HG02588 (cell line): ENCODE measurements at regions not wholly inside any gene's neighbourhood (a gene's known extent, or its start where the extent isn't known, plus 50 kb on each side); places are given as distances from the start of the nearest gene placed in this dataset.

Experiments used
- ATAC-seq: cut with Tn5 transposase; IDR thresholded peaks from one replicate; pipeline ENCODE4 v1.9.1; 2021; ENCODE audit warnings: mild to moderate bottlenecking, moderate library complexity; ENCODE audit not compliant: unreplicated experiment

DNA sequence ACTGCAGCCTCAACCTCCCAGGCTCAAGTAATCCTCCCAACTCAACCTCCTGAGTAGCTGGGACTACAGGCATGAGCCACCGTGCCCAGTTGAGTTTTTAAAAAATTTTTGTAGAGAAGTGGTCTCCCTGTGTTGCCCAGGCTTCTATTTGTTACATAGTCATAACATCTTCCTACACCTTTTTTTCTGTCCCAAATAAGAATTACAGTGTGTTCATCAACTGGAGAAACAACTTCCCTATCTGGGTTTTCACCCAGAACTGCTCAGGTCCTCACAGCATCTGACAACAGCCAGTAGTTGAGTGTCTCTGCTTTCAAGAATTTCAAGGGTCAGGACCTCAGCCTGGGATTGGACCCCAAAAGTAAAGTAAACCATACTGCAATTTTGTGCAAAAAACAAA, 235.2 kb upstream of the AMIGO2 start:
- no peak for ATAC-seq

DNA sequence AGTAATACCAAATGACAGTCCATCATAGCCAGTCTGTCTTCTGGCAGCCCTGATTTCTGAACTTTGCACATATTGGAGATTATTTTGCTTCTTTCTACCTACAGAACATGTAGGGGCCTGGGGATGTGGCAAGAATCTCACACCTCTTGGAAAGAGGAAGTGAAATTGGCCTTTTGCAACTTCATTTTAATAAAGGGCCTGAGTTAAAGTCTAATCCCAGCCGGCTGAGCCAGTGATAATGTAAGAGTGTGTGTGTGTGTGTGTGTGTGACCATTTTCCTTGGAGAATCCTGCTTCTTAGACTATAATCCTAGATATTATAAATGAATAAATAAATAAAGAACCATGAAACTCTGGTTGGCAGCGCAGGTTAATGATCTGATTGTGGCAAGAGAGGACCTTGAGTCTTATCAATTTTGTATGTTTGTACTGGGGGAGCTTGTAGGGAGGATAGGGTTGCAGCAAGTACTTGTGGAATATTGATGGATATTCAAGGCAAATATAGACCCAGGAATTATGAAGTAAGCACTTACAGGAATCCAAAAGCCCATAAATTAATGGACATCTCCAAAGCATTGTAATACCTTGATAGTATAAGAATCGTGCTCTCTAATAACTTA, 233.2 kb upstream of the AMIGO2 start:
- ATAC-seq = peak; percentile 90

DNA sequence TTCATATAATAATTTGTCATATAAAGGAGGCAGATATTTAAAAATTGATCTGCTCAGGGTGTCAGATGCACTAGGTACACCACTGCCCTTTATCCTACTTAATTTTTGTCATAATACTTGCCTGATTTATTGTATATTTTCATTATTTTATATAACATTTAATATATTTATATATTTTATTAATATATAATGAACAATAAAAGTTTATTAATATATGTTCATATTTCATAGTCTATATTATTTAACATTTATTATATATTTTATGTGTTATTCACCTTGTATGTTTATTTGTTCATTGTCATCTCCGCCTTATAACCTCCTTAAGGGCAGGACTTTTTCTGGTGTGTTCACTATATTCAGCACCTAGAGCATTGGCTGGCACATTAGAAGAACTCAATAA, 232.4 kb upstream of the AMIGO2 start:
- ATAC-seq = no peak

DNA sequence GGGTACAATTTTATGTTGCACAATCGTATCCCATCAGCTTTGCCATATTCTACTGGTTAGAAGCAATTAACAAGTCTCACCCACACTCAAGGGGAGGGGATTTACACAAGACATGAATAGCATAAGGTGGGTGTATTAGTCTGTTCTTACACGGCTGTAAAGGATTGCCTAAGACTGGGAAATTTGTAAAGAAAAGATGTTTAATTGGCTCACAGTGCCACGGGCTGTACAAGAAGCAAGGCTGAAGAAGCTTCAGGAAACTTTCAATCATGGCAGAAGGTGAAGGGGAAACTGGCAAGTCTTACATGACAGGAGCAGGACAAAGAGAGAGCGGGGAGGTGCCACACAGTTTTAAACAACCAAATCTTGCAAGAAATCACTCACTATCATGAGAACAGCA, 231.8 kb upstream of the AMIGO2 start:
- no peak for ATAC-seq

DNA sequence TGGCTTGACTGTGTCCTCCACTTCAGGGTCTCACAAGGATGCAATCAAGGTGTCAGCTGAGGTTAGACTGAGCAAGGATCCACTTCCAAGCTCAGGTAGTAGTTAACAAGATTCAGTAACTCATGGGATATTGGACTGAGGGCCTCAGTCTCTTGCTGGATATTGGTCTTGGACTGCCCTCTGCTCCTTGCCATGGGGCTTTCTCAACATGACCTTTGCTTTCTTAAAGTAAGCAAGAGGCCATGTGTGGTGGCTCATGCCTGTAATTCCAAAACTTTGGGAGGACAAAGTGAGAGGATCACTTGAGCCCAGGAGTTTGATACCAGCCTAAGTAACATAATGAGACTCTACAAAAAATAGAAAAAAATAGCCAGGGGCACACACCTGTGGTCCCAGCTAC, 231.3 kb upstream of the AMIGO2 start:
- no peak for ATAC-seq

DNA sequence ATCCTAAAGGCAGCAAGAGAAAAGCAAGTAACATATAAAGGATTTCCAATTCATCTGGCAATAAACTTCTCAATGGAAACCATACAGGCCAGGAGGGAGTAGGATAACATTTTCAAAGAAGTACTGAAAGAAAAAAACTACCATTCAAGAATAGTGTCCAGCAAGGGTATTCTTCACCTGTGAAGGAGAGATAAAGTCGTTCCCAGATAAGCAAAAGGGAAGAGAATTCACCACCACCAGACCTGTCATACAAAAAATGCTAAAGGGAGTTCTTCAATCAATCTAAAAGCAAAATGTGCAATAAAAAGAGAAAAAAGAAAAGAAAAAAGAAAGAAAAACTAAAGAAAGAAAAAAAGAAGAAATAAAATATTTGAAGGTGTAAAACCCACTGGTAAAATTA, 228.9 kb upstream of the AMIGO2 start:
- ATAC-seq = no peak

DNA sequence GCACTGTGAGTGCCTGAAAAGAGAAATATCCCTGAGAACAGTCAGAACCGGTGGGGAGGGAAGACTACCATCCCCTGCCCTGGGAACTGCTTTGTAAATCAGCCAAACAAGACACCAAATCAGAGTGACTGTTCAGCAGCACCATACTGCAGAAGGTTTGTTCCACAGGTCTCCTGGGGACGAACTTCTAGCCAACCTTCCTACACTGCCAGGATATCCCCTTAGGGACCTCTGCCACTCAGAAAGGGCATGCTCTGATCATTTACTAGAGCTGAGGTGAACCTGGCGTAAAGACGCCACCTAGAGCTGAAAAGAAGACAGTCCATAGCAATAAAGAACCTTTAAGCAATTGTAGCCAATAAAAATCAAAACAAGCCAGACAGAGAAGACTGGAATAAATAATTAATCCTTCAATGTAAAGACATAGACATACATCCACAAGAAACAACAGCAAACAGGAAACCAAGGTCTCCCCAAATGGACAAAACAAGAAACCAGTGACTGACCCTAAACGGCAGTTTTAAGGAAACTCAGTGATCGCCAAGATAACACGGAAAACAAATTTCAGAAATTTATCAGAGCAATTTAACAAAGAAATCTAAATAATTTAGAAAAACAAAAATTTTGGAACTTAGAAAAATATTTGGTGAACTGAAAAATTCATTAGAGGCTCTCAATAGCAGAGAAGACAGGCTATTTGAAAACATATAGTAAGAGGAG, 228.1 kb upstream of the AMIGO2 start:
- peak; percentile 86 for ATAC-seq

DNA sequence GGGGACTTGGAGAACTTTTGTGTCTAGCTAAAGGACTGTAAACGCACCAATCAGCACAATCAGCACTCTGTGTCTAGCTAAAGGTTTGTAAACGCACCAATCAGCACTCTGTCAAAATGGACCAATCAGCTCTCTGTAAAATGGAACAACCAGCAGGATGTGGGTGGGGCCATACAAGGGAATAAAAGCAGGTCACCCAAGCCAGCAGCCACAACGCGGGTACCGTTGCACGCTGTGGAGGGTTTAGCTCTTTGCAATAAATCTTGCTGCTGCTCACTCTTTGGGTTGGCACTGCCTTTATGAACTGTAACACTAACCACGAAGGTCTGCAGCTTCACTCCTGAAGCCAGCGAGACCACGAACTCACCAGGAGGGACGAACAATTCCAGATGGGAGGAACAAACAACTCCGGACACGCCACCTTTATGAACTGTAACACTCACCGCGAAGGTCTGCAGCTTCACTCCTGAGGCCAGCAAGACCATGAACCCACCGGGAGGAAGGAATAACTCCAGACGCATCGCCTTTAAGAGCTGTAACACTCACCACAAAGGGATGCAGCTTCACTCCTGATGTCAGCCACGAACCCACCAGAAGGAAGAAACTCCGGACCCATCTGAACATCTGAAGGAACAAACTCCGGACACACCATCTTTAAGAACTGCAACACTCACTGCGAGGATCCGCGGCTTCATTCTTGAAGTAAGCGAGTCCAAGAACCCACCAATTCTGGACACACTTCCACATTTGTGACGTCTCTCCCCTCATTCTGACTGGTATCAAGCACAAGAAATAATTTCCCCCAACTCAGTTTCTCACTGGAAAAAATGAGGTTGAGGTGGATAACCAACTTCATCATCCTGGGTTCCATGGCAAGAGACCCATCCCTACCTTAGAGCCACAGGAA, 227.3 kb upstream of the AMIGO2 start:
- peak; percentile 18 for ATAC-seq

DNA sequence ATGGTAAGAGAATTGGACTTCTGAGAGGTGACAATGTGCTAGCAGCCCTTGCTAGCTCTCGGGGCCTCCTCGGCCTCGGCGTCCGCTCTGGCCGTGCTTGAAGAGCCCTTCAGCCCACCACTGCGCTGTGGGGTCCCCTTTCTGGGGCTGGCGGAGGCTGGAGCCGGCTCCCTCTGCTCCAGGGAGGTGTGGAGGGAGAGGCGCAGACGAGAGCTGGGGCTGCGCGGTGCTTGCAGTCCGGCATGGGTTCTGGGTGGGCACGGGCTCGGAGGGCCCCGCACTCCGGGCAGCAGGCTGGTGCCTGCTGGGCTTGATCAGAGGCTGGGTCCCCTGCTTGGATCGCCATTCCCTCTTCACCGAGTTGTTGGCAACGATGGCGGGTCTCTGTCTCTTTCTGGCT, 226.4 kb upstream of the AMIGO2 start:
- ATAC-seq = no peak

DNA sequence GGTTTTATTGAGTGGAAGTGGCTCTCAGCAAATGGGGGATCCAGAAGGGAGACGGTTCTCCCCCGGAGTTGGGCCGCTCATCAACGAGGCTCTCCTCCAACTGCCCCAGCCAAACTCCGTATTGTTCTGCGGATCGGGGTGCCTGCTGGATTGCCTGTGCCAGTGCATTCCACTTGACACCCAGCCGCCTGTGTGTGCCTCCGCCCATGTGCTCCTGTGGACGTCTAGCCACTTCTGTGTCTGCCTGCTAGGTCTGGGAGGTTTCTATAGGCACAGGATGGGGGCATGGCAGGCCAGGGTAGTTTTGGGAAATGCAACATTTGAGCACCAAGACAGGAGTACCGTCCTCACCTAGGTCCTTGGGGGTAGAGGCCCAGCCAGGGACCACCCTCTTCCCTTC, 225.7 kb upstream of the AMIGO2 start:
- no peak for ATAC-seq

DNA sequence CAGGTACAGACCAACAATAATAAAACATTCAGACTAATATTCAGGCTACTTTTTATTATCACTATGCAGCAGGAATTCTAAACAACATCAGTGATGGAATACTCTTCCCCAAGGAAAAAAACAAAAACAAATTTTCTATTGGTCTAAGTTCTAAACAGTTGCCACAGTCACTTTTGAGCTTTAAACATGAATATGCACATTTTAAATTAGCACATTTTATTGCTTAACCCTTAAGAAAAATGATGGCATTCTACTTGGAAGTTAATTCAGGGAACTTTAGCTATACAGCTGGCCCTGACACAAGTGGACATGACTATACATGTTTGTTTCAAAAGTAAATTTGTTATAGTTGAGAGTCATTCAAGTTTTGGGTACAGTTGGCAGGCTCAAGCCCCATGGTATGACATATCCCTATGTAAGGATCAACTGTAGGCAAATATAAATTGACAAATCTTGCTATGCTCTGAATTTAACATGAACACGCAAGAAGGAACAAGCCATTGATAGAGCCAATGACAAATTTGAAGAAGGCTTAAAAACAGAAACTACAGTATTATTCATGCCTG, 224.3 kb upstream of the AMIGO2 start:
- no peak for ATAC-seq

DNA sequence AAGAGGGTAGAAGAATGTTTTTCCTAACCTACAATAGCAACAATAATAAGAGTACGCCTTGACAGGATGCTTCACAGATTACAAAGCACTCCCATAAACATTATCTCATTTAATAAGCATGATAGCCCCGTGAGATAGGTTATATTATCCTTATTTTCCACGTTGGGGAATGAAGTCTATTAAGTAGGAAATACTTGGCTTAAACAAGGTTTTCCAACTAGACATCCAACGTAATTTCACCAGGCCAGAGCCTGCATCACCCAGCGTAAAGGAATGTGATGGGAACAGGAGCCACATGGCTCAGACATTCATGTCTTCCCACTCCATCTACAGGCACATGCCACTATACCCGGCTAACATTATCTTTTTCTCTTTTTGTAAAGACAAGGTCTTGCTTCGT, 223.4 kb upstream of the AMIGO2 start:
- ATAC-seq = no peak

DNA sequence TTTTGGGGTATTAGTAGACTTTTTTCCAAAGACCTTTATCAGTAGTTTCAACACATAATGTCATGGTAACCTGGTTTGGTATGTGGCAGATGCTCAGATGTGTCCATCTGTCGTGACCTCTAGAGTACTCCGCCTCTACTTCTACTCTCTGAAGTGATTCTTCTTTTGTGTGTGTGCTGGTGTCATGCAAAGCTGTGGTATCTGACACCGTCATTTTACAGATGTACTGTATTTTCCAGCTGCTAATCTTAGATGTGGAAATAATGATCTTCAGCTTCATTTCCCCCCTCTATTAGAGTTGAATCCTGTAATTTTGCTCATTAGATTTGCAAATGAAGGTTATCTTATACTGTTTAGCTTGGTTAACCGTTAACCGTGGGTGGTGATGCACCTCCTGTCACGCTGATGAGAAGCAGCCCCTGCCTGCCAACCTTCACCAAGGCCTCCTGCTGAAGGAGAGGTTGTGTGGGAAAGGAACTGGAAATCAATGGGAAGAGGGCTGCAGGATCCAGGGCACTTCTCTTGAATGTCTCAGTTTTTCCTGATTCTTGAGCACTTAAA, 222.4 kb upstream of the AMIGO2 start:
- peak; percentile 86 for ATAC-seq

DNA sequence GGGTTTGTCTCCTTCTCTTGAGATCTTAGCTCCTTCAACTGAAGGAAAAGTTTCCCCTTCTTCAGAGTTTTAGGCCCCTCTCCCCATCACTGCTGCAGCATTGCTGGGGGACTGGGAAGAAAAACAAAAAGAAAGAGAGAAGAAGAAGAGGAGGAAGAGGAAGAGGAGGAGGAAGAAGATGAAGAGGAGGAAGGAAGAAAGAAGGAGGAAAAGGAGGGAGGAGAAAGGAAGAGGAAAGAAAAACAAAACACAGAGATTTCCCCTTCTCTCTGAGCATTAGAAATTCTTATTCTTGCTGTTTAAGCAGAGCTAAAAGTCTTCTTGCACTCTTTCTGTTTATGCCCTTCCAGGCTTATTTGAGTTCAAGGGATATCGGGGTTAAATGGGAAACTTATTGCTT, 219.8 kb upstream of the AMIGO2 start:
- no peak for ATAC-seq

DNA sequence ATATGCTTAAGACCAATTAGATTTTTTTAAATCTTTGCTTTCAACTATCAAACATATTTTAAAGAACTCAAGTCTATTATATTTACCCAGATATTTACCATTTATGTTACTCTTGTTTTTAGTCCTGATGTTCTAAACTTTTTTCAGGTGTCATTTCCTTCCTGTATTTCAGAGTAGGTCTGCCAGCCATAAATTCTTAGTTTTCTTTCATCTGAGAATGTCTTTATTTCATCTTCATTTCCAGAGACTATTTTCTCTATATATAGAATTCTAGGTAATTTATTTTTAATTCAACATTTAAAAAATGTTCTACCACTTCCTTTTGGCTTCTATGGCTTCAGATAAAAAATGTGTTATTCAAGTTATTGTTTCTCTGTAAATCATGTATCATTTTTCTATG, 218.2 kb upstream of the AMIGO2 start:
- ATAC-seq = no peak

DNA sequence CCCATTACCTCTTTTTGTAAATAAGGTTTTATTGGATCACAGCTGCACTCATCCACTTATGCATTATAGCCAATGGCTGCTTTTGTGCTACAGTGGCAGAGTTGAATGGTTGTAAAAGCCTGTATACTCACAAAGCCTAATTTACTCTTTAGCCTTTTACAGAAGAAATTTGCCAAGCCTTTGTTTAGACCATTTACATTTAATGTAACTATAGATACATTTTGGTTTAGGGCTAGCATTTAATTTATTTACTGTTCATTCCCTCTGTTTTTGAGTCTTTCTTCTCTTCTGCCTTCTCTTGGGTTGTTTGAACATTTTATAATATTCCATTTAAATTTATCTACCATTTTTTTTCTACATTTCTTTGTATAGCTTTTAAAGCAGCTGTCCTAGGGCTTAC, 217.1 kb upstream of the AMIGO2 start:
- no peak for ATAC-seq

DNA sequence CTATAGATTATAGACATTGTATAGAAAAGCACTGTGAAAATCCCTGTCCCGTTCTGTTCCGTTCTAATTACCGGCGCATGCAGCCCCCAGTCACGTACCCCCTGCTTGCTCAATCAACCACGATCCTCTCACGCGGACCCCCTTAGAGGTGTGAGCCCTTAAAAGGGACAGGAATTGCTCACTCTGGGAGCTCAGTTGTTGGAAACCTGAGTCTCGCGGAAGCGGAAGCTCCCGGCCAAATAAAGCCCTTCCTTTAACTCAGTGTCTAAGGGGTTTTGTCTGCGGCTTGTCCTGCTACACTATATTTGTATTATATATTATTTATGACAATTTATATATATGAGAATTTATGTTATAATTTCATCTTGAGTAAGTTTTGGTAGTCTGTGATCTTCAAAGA, 213.6 kb upstream of the AMIGO2 start:
- no peak for ATAC-seq

DNA sequence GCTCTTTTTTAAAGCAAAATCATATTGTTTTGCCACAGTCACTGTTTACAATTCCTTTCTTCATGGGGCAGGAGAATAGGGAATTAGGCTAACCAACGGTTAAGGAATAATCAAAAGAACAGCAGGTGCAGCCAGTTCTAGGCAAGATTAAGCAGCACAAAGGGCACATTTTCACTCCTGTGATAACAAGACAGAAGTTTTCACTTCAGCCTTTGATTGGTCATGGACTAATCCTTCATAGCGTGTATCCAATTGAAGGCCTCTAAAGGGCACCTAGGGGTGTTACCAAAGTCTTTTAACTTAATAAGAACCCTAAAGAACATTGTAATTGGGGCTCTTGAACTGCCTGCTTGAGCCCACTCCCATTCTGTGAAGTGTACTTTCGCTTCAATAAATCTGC, 206.9 kb upstream of the AMIGO2 start:
- no peak for ATAC-seq
